GM21825 (cell line): ENCODE measurements at regions not wholly inside any gene's neighbourhood (a gene's known extent, or its start where the extent isn't known, plus 50 kb on each side); places are given as distances from the start of the nearest gene placed in this dataset.

Experiments
- ATAC-seq: cut with Tn5 transposase; IDR thresholded peaks from one replicate; pipeline ENCODE4 v1.9.1; 2021; ENCODE audit warnings: mild to moderate bottlenecking, moderate library complexity; ENCODE audit not compliant: unreplicated experiment

DNA sequence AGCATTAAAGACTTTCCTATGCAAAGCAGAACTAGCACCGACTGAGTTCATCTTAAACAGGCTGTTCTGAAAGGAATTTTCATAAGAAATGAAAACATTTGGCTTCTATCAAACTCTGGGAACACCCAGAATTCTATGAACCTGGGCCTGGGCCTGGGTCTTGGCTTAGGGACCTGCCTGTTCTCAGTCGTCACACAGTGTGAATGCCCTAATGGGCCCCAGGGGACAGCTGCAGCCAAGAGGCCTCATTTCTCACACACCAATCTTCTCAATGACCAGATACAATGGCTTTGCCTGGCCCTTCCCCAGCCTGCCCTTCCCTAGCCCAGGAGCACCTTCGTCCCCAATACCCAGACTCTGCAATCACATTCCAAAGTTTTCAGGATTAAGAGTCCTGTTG, 234.9 kb upstream of the ARHGAP20 start:
- no peak for ATAC-seq

- ATAC-seq = no peak
Observed at GRCh38 chr11:110939471-110939870, 227.2 kb upstream of the ARHGAP20 start.

DNA sequence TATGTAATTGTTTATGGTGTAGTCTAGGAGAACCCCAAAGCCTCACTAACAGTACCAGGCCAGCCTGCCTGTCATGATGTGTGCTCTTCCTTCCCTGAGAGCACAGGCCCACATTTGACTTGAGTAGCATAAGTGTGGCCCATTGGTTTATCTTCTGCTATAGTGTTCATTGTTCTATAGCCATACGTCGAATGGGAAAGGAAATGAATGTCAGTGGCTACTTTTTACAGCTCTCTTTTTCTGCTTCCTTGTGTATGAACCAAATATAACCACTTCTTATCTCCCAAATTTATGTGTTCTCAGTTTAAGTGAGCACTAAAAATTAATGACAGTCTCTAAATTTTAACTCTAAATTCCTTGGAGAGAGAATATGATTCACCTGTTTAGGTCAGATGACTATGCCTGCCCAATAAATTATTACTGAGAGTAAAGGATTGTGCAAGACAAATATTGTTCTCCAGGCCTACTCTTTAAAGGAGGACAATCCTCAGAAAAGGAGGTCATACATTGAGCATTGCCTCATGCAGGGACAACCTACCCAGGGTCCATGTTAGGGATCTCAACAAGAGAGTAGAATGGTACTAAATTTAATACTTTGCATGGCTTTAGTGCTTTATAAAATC, 222.9 kb upstream of the ARHGAP20 start:
- ATAC-seq = no peak

GRCh38 chr11:110929129-110929528, 216.9 kb upstream of the ARHGAP20 start:
- ATAC-seq = no peak

DNA sequence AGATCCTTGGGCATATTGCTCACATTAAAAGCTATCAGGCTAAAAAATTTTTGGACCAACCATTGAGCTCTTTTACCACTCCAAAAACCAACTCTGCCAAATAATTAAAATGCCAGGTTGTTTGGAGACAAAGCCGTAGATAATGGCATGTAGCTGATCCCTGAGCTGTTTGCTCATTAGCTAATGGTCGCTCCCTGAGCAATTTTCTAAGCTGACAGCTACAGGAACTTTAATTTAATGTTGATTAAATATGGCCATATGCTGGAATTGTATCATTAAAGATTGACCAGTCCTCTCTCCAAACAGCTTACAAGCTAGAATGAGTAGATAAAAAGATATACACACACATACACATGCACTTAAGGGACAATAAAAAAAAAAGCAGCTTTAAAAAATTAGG, 216.2 kb upstream of the ARHGAP20 start:
- no peak for ATAC-seq

- no peak for ATAC-seq
Observed at GRCh38 chr11:110921742-110922521, 209.7 kb upstream of the ARHGAP20 start.

DNA sequence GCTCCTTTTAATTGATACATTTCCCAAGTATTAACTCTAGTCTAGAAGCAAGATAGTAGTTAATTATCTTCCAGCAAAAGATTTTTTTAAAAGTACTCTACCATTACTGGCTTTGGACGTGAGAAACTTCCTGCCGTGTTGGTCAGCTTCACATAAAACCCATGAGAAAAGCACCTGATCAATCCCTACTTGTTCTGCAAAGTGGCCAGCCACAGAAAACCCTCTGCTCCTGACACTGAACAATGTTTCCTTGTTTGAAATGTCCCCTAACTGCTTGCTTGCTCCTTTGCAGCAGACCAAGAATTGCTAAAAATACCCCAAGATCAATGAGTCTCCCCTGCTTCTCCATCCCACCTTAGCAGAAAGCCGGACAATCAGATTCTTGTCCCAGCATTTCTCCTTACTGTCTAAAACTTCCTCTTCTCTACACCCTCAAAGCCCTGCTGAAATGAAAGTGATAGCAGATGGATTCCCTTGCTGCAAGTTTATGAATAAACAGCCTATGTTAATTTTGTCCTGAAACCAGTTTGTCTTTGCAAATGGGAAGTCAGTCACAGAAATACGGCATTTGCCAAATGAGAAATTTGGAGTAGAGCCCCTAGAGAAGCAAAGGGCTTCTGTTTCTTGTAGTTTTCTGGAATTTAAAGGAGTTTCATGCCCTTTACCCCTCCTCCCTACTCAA, 207.1 kb upstream of the ARHGAP20 start:
- ATAC-seq = peak; percentile 71

- no peak for ATAC-seq
Observed at GRCh38 chr11:110918351-110918750, 206.1 kb upstream of the ARHGAP20 start.

DNA sequence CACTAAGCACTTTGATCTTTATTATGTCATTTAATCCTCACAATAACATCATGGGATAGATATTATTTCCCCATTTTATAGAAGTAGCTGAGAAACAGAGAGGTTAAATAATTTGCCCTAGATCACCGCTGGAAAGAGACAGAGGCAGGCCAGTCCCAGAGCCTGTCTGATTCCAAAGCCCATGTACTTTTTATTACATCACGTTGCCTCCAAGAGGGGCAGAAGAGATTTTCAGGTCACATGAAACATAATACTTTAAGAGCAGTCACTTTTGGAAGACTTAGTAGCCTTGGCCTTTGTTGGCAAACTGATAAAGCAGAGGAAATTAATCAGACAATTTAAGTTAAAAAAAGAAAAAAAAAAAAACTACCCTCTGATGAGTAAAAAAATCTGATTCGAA, 200.2 kb upstream of the ARHGAP20 start:
- no peak for ATAC-seq

DNA sequence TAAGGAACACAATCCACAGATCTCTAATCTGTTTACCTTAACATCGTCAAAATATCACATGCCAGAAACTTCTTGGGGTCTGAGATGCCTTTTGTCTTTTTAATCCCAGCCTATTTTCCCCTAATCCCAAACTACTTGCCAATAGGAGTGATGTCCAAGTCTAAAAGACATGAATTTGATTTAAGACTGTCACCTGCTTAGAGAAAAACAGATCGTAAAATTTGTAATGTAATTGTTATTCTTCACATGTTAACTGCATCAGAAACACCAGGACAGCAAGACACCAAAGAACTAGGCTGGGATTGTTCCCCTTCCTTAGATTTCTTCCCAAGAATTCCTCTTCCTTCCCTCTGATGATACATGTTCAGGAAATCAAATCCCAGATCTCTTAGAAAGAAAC, 198.1 kb upstream of the ARHGAP20 start:
- ATAC-seq = no peak

GRCh38 chr11:110909336-110909735, 197.1 kb upstream of the ARHGAP20 start:
- ATAC-seq = no peak

DNA sequence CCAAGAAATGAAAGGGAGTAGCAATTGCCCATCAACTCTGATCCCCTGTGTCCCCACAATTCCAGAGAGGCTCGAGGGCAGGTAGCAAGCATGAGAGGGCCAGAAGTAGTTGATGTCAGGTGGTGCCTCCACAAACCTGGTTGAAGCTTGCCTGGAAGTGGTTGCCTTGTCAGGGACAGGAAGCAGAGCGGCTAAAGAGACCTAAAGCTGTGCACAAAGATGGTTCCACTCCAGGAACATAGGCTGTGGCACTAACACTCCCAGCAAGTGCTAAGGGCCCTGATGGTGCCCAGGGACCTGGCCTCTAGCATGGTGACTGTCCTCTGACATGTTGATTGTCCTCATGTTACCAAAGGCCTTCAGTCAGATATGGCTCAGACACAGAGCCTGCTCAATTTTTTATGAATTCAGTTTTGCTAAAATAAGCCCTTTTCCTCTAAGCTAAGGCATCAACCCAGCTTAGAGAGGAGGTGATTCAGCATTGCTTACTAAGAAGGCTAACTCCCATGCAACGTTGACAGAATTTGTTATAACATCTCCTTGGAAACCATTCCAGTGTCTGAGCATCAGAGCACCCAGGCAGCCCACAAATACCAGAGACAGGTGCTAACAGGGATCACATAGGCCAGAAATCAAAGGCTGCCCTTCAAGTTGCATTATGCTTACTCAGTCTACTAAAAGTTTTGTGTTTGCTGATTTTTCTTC, 196.3 kb upstream of the ARHGAP20 start:
- no peak for ATAC-seq

GRCh38 chr11:110907629-110908028, 195.4 kb upstream of the ARHGAP20 start:
- ATAC-seq = no peak

- no peak for ATAC-seq
Observed at GRCh38 chr11:110903830-110904229, 191.6 kb upstream of the ARHGAP20 start.

DNA sequence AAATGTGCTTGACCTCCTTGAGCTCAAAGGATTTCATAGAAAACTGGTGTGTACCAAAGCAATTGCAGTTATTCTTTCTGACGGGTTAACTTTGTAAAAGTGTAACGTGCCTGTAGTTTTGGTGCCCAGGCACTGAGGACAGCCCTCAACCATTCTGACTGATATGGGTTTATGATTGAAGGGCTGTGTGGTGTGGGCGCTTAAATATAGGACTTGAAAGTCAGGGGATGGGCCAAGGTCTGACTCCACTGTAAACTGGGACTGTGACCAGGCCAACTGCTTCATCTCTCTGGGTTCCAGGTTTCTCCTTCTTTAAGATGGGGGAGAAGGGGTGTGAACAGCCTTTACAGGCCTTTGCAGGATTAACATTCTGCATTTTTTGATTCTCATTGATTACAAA, 191.1 kb upstream of the ARHGAP20 start:
- ATAC-seq = no peak

DNA sequence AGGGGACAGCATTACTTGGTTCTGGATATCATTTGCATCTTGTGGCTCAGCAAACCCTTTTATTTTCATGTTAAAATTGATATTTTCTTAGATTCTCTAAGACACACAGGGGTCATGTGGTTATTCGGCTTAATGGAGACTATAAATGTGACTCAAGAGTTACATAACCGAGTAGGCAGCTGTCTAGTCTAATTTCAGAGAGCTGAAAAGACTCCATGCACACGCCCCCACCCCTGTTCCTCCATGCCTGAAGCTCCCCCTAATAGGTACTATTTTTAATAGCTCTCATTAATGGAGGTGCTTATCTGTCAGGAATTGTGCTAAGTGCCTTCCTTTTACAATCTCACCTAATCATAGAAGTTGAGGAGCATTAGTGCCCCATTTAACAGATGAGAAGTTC, 189.2 kb upstream of the ARHGAP20 start:
- ATAC-seq = no peak

GRCh38 chr11:110900426-110900825, 188.2 kb upstream of the ARHGAP20 start:
- no peak for ATAC-seq

DNA sequence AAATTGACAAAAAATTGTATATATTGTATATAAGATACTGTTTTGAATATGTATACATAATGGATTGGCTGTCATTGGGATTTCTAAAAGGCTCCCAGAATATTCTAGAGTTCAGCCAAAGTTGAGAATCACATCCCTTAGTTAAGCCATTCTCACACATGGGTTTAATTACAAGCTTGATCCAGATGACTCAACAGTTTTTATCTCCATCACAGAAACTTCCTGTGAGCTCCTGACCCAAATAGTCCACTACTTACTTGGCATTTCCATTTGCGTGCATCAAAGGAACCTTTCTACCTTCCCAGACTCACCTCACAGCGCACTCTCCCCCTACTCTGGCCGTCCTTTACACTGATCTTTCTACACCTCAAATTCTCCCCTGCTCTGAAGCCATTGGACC, 184.8 kb upstream of the ARHGAP20 start:
- ATAC-seq = no peak

DNA sequence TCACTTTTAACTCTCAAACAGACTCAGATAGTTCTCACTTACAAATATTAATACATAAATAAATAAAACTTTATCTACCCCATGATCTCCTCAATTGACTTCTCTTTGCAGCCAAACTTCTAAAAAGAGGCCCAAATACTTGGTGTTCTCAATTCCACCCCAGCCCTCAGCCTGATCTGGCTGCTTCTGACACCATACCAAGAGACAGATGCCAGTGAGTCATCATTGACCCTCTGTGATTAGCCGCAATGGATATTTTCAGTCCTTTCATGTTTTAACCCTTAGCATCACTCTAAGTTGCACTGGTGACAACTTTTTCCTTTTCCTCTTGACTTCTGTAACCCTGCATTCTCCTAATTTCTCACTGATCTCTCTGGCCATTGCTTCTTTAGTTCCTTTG, 184.1 kb upstream of the ARHGAP20 start:
- ATAC-seq = no peak

GRCh38 chr11:110894224-110894623, 182.0 kb upstream of the ARHGAP20 start:
- no peak for ATAC-seq

DNA sequence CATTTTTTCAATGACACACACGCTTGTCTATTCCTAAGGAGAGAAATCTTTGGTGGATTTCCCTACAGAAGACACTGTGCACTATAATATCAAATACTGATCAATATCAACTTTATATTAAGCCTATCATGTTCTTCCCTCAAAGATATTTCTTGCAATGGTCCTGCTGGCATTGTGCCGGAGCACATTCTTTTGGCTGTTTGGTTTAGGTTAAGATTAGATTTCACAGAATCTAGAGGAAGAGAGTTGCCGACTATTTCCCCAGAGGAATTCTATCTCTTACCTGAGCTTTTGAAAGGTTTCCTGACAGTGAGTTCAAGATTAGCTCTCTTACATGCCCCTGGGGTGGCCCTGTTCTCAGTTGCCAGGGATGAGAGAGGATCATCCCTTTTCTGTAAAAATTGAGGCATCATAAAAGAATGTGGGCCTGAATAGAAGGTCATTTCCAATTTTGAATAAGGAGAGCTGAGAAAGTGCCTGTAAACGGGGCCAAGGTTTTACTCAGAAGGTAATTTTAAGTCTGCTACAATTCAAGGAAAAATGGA, 180.6 kb upstream of the ARHGAP20 start:
- ATAC-seq = no peak
